IMR-90 (cell line): ENCODE measurements at regions not wholly inside any gene's neighbourhood (a gene's known extent, or its start where the extent isn't known, plus 50 kb on each side); places are given as distances from the start of the nearest gene placed in this dataset.

ENCODE experiments used
- ATAC-seq: fragments of 200-7000 bp; cut with Tn5 transposase; 2 replicates; pipeline ENCODE4 v1.9.1; 2020; ENCODE audit warnings: low read depth, mild to moderate bottlenecking, moderate library complexity
- BruUV-seq: library from RNA; stranded (reverse); fragments of 400-500 nt; replicated peaks from 2 replicates; lab custom pipeline; 2021; lab: Mats Ljungman, UMichigan
- CTCF ChIA-PET: fragments of 300-600 bp; formaldehyde crosslinking; extraction: SDS; loops from one replicate; lab custom pipeline; 2021; ENCODE audit warnings: antibody characterized with exemption; lab: Yijun Ruan, JAX
- POLR2A ChIA-PET: fragments of 300-600 bp; sonication (Branson Sonifier 250); formaldehyde crosslinking; loops from one replicate; lab custom pipeline; 2022; ENCODE audit warnings: antibody characterized with exemption; ENCODE audit not compliant: unreplicated experiment; lab: Charles Lee
- DNase-seq: peaks from one replicate; pipeline ENCODE4 v3.0.0; 2013
- H2AFZ ChIP-seq: replicated peaks from 2 replicates; pipeline ENCODE3; 2013; ENCODE audit warnings: low read length, mild to moderate bottlenecking; ENCODE audit not compliant: poor library complexity
- H2AK5ac ChIP-seq: 2 replicates; pipeline ENCODE4 v1.6.1; 2013; ENCODE audit warnings: low read depth, low read length, inconsistent platforms
- H2AK9ac ChIP-seq: replicated peaks from 2 replicates; pipeline ENCODE3; 2013; ENCODE audit warnings: mild to moderate bottlenecking, low read depth, low read length, moderate library complexity; ENCODE audit not compliant: poor library complexity
- H2BK120ac ChIP-seq: 2 replicates; pipeline ENCODE4 v1.6.1; 2013; ENCODE audit warnings: low read depth, low read length, inconsistent platforms
- H2BK15ac ChIP-seq: 3 replicates; pipeline ENCODE4 v1.6.1; 2013; ENCODE audit warnings: low read depth, low read length, inconsistent platforms
- H2BK20ac ChIP-seq: 2 replicates; pipeline ENCODE4 v1.6.1; 2013; ENCODE audit warnings: low read depth, mild to moderate bottlenecking, inconsistent platforms, low read length, moderate library complexity
- H2BK5ac ChIP-seq: 2 replicates; pipeline ENCODE4 v1.6.1; 2013; ENCODE audit warnings: mild to moderate bottlenecking, low read depth, low read length, inconsistent platforms; ENCODE audit not compliant: poor library complexity, severe bottlenecking
- H3K14ac ChIP-seq: replicated peaks from 2 replicates; pipeline ENCODE4 v1.6.1; 2013; ENCODE audit warnings: low read depth, low read length, inconsistent platforms
- H3K18ac ChIP-seq: 2 replicates; pipeline ENCODE4 v1.6.1; 2013; ENCODE audit warnings: low read depth, low read length, control low read depth
- H3K23ac ChIP-seq: 2 replicates; pipeline ENCODE4 v1.6.1; 2013; ENCODE audit warnings: low read depth, low read length, inconsistent platforms
- H3K27ac ChIP-seq: 2 replicates; pipeline ENCODE4 v1.5.1; 2013; ENCODE audit warnings: mild to moderate bottlenecking, control low read depth, low read length; ENCODE audit not compliant: insufficient read depth
- H3K27me3 ChIP-seq: 2 replicates; pipeline ENCODE4 v1.6.1; 2013; ENCODE audit warnings: low read length; ENCODE audit not compliant: control insufficient read depth, insufficient read depth
- H3K36me3 ChIP-seq: 2 replicates; pipeline ENCODE4 v1.6.1; 2013; ENCODE audit warnings: low read length, mixed read lengths; ENCODE audit not compliant: control insufficient read depth, insufficient read depth
- H3K4ac ChIP-seq: 2 replicates; pipeline ENCODE4 v1.6.1; 2013; ENCODE audit warnings: low read depth, low read length, inconsistent platforms
- H3K4me1 ChIP-seq: 2 replicates; pipeline ENCODE4 v1.6.1; 2013; ENCODE audit warnings: low read length, mixed read lengths; ENCODE audit not compliant: control insufficient read depth, insufficient read depth
- H3K4me2 ChIP-seq: 2 replicates; pipeline ENCODE4 v1.6.1; 2013; ENCODE audit warnings: low read depth, mild to moderate bottlenecking, control low read depth, low read length, moderate library complexity
- H3K4me3 ChIP-seq: 2 replicates; pipeline ENCODE4 v1.5.1; 2013; ENCODE audit warnings: low read depth, mild to moderate bottlenecking, control low read depth, low read length, moderate library complexity; ENCODE audit not compliant: insufficient read depth
- H3K56ac ChIP-seq: 2 replicates; pipeline ENCODE4 v1.6.1; 2013; ENCODE audit warnings: low read length, inconsistent platforms; ENCODE audit not compliant: insufficient read depth; ENCODE audit errors: extremely low read depth
- H3K79me1 ChIP-seq, 2 experiments: 2 replicates each; pipeline ENCODE4 v1.6.1; 2013; ENCODE audit warnings: low read length in 2 of 2, inconsistent platforms in 1 of 2, low read depth in 1 of 2
- H3K9ac ChIP-seq: 2 replicates; pipeline ENCODE4 v1.6.1; 2013; ENCODE audit warnings: low read depth, low read length, control low read depth
- H3K9me1 ChIP-seq: 2 replicates; pipeline ENCODE4 v1.6.1; 2013; ENCODE audit warnings: low read length, inconsistent platforms; ENCODE audit not compliant: insufficient read depth
- H3K9me3 ChIP-seq: 2 replicates; pipeline ENCODE4 v1.6.1; 2013; ENCODE audit warnings: low read length; ENCODE audit not compliant: control insufficient read depth, insufficient read depth
- H4K20me1 ChIP-seq: 2 replicates; pipeline ENCODE4 v1.6.1; 2013; ENCODE audit warnings: low read length, inconsistent platforms; ENCODE audit not compliant: insufficient read depth
- H4K5ac ChIP-seq: 2 replicates; pipeline ENCODE4 v1.6.1; 2013; ENCODE audit warnings: mild to moderate bottlenecking, low read depth, low read length, control low read depth
- H4K8ac ChIP-seq, 2 experiments: 2 replicates each; pipeline ENCODE4 v1.6.1; 2013; ENCODE audit warnings: low read depth in 2 of 2, low read length in 2 of 2, control low read depth in 1 of 2, inconsistent platforms in 1 of 2
- H4K91ac ChIP-seq: 2 replicates; pipeline ENCODE4 v1.6.1; 2013; ENCODE audit warnings: low read depth, low read length, inconsistent platforms; ENCODE audit not compliant: insufficient read depth
- BHLHE40 ChIP-seq: fragments of 150-350 bp; IDR thresholded peaks from 2 replicates; pipeline ENCODE4 v1.6.1; 2016; ENCODE audit warnings: mild to moderate bottlenecking, low read depth, low read length
- MAFK ChIP-seq: IDR thresholded peaks from 2 replicates; pipeline ENCODE4 v1.6.1; 2012; ENCODE audit warnings: low read depth, low read length, improper control_type of control experiment
- NFE2L2 ChIP-seq: fragments of 150-350 bp; IDR thresholded peaks from 2 replicates; pipeline ENCODE4 v1.6.1; 2016; ENCODE audit warnings: low read depth, mild to moderate bottlenecking, low read length
- RAD21 ChIP-seq: IDR thresholded peaks from 2 replicates; pipeline ENCODE4 v1.6.1; 2012; ENCODE audit warnings: low read length, improper control_type of control experiment
- RCOR1 ChIP-seq: IDR thresholded peaks from 2 replicates; pipeline ENCODE4 v1.6.1; 2012; ENCODE audit warnings: mild to moderate bottlenecking, low read length, improper control_type of control experiment; ENCODE audit not compliant: insufficient replicate concordance
- WGBS, 2 experiments: methylation state at CpG; one replicate each; pipeline versions ENCODE4 v1.1.5 to v1.1.7; 2013; ENCODE audit warnings: missing lambda C conversion rate in 2 of 2; ENCODE audit not compliant: insufficient read length in 1 of 2; ENCODE audit errors: extremely low coverage in 2 of 2; 5-methylcytosine and 5-hydroxymethylcytosine counted together
- dilution Hi-C: fragments of 300-500 bp; cut with HindIII; formaldehyde crosslinking; loops from one replicate; pipeline ENCODE4 v1.14.3; 2018; ENCODE audit warnings: low sequenced_read_pairs; ENCODE audit not compliant: unreplicated experiment
- in situ Hi-C: fragments of 300-500 bp; cut with MboI; formaldehyde crosslinking; loops from 3 replicates; pipeline ENCODE4 v1.14.3; 2019; ENCODE audit warnings: low sequenced_read_pairs, inconsistent platforms, mixed read lengths
- intact Hi-C: fragments of 100-400 bp; cut with micrococcal nuclease; formaldehyde crosslinking; loops from 2 replicates; pipeline ENCODE4 v1.10.0; 2022
- TF ChIP-seq, protein P1 (sequence below): fragments of 150-350 bp; IDR thresholded peaks from 2 replicates; pipeline ENCODE4 v1.6.1; 2017; ENCODE audit warnings: mild to moderate bottlenecking, antibody characterized with exemption, low read length, low read depth

DNA sequence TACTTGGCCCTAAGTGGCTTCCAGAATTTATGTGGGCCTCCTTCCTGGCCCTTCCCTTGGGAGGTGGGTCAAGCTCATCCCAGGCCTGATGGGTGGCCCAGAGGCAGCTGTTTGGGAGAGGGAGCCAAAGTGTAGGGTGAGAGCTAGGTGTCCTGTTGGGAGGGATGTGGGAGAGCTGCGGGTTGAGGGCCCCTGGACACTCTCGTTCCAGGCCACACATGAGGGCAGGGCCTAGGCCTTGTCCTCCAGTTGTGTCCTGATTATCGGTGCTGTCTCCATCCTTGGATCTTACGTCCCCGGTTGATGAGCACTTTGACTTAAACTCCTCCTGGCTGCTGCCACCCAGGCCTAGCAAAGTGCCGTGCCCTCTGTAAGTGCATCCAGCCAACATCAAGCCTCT lies 177.5 kb upstream of the VASH1 start:
- POLR2A ChIA-PET = no interaction called here
- no peak overlapping the region for H2BK20ac ChIP-seq
- no peak overlapping the region for H3K23ac ChIP-seq
- no peak overlapping the region for H3K9ac ChIP-seq
- no peak overlapping the region for H2BK15ac ChIP-seq
- H4K20me1 ChIP-seq = no peaks in the 10 kb centered on the region
- H4K91ac ChIP-seq = no peak overlapping the region
- DNase-seq (no peak), ATAC-seq (no peak)
- H3K79me1 ChIP-seq = no peaks in the 10 kb centered on the region
- no TSS peak for BruUV-seq
- H3K18ac ChIP-seq = no peak overlapping the region
- H3K4ac ChIP-seq = no peak overlapping the region
- no peaks in the 10 kb centered on the region for H3K9me1 ChIP-seq
- H3K4me1 ChIP-seq = no peaks in the 10 kb centered on the region
- no peak overlapping the region for H3K4me2 ChIP-seq
- H2AFZ ChIP-seq = no peak overlapping the region
- H3K56ac ChIP-seq = no peak overlapping the region
- CTCF ChIA-PET = no interaction called here
- H3K14ac ChIP-seq = no peak overlapping the region
- H3K9me3 ChIP-seq = no peaks in the 10 kb centered on the region
- H2BK5ac ChIP-seq = no peak overlapping the region
- dilution Hi-C loops = no loop called here
- intact Hi-C loops = no loop called here
- in situ Hi-C loops = no loop called here
- H3K27ac ChIP-seq = no peak overlapping the region
- H3K27me3 ChIP-seq = no peaks in the 10 kb centered on the region
- no peak overlapping the region for H2AK9ac ChIP-seq
- WGBS, 2 experiments = 80% methylated on average over 1 of the region's 6 CpGs; no CpG with 5 or more reads in 1 of the 2 experiments
- no peak overlapping the region for H3K4me3 ChIP-seq
- no peak overlapping the region for H2BK120ac ChIP-seq
- H4K8ac ChIP-seq = no peak overlapping the region
- TF ChIP-seq BHLHE40 (no peak), MAFK (no peak), RAD21 (no peak), RCOR1 (no peak), NFE2L2 (no peak)
- TF ChIP-seq, protein P1, sequence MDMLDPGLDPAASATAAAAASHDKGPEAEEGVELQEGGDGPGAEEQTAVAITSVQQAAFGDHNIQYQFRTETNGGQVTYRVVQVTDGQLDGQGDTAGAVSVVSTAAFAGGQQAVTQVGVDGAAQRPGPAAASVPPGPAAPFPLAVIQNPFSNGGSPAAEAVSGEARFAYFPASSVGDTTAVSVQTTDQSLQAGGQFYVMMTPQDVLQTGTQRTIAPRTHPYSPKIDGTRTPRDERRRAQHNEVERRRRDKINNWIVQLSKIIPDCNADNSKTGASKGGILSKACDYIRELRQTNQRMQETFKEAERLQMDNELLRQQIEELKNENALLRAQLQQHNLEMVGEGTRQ = no peak
- no peaks in the 10 kb centered on the region for H3K36me3 ChIP-seq
- H4K5ac ChIP-seq = no peak overlapping the region
- H2AK5ac ChIP-seq = no peak overlapping the region
